HG03439 (cell line): ENCODE measurements at regions not wholly inside any gene's neighbourhood (a gene's known extent, or its start where the extent isn't known, plus 50 kb on each side); places are given as distances from the start of the nearest gene placed in this dataset.

ENCODE experiments used
- ATAC-seq: cut with Tn5 transposase; IDR thresholded peaks from one replicate; pipeline ENCODE4 v1.9.1; 2021; ENCODE audit warnings: mild to moderate bottlenecking, moderate library complexity; ENCODE audit not compliant: unreplicated experiment

GRCh38 chr12:92582893-92583292, 119.9 kb upstream of the PLEKHG7 start:
- ATAC-seq: no peak

DNA sequence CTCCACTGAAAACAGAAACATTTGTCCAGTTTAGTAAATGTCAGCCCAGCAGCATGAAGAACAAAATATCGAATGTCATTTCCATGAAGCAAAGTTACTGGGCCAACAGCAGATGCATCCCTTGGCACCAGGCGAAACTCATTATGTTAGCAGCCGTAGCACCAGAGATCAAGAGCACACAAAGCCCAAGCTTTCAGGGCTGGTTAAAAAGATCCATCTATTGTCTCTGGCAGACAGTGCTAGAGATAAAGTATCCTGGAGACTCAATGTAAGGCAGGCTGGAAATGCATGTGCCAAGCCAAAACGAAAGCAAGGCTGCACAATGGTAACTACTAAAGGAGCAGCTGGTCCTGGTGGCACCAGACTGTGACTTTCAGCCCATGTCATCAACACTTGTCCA, 120.3 kb upstream of the PLEKHG7 start:
- no peak for ATAC-seq

DNA sequence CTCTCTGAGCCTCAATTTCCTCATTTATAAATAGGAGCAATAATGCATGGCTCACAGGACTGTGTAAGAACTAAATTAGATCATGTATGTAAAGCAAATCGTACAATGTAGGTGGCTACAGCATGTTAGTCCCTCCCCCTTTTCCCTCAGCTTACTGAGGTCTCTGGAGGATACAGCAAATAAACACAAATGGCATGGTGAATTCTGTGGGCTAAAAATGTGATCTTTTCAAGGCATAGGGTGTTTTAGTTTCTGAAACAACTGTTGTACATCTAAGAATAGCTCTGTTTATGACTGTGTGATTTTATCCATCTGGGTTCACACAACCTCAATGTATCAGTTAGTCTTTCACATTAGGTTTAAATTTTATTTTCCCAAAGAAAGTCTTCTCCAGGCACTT, 121.2 kb upstream of the PLEKHG7 start:
- no peak for ATAC-seq

DNA sequence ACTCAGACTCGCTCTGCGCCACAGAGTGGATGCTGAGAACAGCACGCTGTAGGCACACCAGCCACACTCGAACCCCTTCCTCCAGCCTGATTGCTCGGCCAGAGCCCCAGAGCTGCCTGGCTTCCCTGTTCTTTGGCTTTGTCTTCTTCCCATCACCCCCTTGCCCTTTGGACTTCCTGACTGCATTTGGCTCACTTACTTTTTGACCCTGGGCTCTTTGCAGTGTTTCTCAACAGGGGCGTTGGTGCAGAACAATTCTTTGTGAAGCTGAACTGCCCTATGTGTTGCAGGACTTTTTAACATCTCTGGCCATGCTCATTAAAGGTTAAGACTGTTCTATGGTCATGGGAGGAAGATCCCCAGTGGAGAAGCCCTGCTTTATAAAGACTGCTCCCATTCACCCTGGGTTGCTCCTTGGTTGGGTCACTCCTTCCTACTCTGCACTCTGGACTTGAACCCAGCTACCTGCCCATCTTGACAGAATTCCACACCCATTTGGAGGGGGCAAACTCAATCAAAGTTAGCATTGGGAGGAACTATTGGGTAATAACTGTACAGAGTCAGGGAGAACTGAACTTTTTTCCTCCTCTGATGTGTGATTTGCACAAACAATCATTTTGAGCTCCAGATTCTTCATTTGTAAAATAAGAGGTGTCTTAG, 127.7 kb upstream of the PLEKHG7 start:
- ATAC-seq: no peak

DNA sequence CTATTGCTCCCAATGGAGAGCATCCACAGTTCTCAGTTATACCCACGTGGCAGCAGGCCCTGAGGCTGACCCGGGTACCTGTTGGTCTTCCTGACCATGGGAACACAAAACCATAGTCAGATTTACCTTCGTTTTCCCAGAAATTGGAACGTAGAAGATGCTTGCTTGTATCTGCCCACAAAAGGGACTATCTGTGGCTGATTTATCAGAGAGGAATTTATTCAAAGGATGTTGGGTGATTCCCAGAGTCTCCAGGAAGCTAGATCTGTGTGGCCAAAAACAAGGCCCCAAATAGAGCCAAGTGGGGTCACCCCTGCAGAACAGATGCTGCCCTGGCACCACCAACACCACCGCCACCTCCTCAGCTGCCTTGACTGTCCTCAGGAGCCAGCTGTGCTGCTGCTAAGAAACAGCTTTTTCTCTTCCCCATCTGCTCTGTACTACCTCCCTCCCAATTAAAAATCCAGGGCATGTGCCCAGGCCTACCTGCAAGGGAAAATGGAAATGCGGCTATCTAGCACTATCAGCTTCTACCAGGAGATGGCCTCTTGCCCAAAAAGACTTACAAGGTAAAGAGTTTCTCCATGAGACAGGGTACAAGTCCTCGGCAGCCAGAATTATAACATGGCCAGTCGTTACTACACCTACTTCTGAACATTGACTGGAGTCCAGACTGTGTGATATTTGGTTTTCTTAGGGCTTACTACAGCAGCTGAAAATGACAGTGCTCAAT, 128.6 kb upstream of the PLEKHG7 start:
- no peak for ATAC-seq

DNA sequence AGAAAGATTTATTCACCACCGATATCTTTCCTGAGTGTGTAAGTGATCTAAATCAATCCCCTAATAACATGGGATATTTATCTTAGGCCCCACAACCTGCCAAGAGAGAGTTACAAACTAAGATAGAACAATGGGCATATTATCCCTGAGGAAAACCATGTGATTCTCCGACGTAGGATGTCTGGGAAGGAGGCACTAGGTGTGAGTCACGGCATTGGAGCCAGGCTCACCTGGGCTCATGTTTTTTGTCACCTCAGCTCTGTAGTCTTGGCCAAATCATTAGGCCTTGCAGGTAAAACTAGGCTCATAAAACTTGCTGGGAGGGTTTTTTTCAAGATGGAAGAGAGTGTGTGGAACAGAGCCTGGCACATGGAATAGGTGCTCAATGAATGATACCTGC, 129.7 kb upstream of the PLEKHG7 start:
- ATAC-seq: no peak

- ATAC-seq: no peak
These were observed 130.8 kb upstream of the PLEKHG7 start for GRCh38 chr12:92571844-92572543.

- ATAC-seq: no peak
These were observed 131.6 kb upstream of the PLEKHG7 start for GRCh38 chr12:92571169-92571568.

GRCh38 chr12:92570056-92570753, 132.6 kb upstream of the PLEKHG7 start:
- peak; percentile 76 for ATAC-seq

DNA sequence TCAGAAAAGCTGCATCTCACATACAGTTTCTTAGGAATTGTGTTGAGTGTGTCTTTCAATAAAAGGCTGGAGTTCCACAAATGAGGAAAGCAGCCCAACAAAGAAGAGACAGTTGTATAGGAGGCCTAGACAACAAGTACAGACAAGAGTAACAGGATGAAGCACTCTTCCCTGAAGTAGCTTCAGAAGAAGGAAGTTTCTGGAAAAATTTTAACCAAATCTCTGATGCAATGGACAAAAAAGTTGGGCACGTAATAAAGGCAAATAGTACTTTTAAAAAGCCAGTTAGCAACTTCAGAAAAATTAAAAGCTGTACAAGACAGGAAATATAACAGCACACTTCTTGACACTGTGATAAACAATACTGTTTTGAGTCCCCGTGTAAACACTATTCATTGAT, 134.1 kb upstream of the PLEKHG7 start:
- no peak for ATAC-seq

GRCh38 chr12:92566448-92567019, 136.3 kb upstream of the PLEKHG7 start:
- no peak for ATAC-seq

- ATAC-seq: no peak
These were observed 139.0 kb upstream of the PLEKHG7 start for GRCh38 chr12:92563819-92564218.

DNA sequence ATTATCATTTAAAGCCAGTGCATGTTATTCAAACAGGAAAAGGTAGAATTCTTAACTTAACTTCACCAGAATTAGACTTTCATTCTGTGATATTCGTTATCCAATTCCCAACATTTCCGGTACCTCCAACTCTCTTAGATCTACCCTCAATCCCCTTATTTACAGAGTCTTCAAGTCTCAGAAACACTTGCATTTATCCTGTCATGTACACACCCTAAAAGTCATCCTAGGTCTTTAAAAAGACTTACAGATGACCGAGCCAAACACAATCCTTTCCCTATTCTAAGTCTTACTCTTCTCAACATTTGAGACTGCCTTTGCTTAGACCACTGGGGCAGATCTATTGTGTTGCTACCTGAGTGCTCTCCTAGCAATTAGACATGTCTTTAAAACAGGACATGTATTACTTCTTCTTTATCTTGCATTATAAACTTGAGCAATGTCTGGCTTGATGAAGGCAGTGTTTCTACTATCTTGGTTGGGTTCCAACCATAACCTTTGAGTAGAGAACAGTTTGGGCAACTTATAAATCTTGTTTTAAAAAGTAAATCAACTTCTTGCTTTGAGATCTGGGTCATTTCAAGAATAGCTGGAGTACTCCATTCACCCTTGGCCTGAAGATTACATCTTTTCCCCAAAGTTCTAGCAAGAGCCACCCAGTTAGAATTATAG, 140.6 kb upstream of the PLEKHG7 start:
- ATAC-seq: no peak

DNA sequence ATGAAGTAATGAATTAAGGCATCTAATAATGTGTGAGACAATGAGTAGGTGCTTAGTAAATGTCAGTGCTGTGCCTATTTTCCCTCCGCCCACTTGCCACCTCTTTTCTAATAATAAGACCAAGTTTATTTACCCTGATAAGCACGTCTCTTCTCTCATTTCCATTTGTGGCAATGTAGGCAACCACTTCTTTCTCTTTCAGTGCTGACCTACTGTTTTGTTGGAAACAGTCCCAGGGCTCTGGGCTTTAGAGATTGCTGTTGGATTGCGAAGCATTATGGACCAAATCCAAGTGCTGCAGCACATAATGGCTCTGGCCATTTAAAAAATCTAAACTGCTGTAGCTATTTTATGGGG, 141.3 kb upstream of the PLEKHG7 start:
- no peak for ATAC-seq

- ATAC-seq: no peak
These were observed 141.9 kb upstream of the PLEKHG7 start for GRCh38 chr12:92560713-92561542.

DNA sequence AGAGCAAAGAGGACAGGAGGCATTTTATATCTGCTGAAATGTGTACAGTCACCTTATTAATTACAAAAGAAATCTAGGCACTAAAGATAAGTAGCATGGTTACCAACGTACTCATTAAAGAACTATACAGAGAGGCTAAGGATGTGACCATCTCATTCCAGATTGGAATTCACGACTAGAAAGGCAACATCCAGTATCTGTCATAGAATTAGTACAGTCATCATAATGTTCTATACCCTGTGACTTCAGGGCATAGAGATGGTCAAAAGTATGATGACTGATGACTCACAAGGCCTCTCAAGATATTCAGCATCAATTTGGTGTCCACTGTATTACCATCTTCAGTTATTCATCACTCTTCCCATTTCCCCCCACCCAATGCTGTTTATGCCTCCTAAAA, 144.0 kb upstream of the PLEKHG7 start:
- peak; percentile 28 for ATAC-seq

DNA sequence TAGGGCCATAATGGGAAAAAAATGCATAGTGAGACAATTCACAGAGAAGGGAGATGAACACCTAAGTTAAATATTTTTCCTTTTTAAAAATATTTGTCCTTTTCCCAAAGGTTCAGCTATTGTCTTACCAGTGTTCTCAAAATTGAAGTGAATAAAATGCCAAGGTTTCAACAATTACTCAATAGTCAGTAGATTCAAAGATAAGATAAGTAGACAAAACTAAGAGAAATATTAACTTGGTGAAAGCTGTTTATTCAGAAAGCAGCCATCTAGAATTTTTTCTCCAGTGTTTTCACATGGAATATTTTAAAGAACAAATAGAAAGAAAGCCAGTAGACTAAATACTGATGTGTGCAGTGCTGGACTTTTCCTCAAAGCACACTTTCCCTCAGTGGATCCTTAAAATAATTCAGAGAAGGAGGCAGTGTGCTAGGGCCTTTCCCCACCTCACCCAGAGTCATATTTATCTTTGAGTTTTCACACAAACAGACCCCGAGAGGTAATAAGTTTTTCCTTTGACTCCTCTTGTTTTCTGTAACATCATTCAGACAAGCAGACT, 144.5 kb upstream of the PLEKHG7 start:
- ATAC-seq: peak; percentile 7

- no peak for ATAC-seq
These were observed 145.4 kb upstream of the PLEKHG7 start for GRCh38 chr12:92557422-92557724.

- ATAC-seq: peak; percentile 27
These were observed 146.0 kb upstream of the PLEKHG7 start for GRCh38 chr12:92556637-92557421.
